ENCODE measurements at regions not wholly inside any gene's neighbourhood (a gene's known extent, or its start where the extent isn't known, plus 50 kb on each side); places are given as distances from the start of the nearest gene placed in this dataset.

DNA sequence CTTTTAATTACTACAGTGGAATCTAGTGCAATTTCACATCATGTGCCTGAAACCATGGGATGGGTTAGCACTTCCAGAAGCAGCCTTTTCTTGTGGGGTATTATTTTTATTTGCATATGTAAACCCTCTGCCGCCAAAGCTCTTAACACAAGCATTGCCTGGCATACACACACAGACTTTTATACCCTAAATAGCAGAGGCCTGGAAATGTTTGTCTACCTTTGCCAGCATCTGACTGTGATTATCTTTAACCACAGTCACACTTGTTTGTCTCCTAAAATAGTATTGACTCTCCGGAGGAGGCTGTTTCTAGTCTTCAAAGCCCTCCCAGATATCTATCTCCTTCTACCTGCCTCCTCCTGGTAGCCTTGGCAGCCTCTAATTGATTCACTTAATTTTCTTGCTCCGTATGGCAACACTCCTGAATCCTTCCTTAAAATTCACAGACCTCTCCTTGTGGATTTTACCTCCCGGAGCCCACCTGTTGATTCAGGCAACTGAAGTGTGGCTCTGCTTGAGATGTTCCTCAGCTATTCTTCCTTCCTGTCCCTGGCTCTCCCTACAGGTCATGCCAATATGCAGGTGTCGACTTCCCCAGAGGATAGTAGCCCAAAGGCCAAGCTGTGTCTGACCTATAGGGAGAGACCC, 127.1 kb upstream of the UMPS start:
- DNase-seq (ENCODE audit: low spot score) = no peak

DNA sequence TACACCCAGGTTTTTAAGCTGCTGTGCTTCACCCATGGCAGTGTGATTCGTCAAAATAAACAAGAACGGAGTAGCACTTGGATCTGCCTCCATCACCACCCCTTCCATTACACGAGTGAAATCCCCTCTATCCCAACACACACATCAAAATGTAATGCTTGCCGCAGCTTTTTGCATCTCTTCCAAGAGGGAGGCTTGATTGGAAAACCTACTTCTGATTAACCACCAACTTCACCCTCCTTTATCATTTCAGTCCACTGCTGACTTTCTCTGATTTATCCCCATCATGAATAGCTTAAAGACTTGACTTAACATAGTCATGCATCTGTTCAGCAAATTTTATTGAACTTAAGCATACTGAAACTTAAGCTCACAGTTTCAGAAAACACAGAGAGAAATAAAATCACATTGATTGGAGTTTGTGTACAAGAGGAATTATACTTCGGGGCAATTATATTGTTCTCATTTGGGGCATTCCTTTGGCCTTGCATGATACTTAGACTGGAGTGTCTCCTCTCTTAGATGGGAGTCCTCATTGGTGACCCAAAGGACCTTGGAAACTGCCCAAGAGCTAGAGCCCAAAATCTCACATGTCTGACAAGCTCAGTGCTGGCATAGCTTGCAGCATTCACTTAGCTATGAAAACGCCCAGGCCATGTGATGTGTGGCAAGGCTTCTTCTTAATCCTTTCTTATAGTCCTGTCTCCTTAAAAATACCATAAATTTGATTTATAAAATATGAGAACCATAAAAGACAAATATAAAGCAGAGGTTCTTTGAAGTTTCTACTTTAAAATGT, 124.3 kb upstream of the UMPS start:
- no peak for DNase-seq (ENCODE audit: low spot score)

DNA sequence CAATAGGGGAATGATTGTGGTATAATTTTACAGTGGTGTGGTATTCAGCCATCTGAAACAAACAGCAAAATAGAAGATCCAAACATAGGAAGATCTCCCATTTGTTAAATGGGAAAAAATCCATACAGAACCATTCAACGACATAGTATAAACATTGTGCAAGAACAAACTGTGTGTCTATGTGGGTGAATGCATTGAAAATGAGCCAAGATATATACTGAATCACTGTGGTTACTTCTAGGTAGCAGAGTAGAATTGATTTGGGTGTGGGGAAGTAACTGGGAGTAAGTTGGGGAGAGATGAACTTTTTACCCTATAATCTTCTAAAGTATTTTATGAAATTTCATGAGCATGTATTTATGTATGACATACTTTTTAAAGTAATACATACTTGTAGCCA, 123.1 kb upstream of the UMPS start:
- peak; percentile 23 for DNase-seq (ENCODE audit: low spot score)

DNA sequence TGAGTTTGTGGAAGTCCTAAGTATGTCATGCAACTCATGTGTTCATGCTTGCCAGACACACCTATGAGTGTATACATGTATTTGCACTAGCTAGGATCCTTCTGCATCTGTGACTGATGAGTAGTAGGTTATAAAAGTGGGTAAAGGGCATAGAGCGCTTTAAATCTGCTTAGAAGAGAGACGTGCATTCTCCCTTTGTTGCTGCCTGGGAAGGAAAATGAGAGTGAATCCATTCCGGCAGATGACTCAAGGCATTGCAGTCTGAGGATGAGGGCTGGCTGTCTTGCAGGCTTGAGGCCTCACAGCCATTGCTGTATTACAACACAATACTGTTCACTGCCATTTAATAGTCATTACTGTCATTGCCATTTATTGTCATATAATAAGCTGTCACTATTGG, 120.8 kb upstream of the UMPS start:
- DNase-seq (ENCODE audit: low spot score) = no peak

DNA sequence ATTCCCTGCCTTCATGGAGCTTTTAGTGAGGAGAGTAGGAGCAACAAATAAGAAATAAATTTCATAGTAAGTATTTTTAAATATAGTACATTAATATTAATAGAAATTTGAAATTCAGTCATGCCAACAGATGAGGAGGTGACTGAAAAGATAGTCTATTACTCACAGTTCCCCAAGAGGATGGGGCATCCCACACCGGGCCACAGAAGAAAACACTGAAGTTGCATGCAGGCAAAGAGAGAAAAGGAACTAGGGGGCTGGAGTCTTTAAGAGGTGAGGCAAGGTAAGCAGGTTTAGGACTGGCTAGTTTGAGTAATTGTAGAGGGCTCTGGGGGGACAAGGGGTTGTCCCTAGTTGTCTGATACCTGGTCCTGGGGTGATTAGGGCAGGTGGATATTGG, 120.1 kb upstream of the UMPS start:
- DNase-seq (ENCODE audit: low spot score) = no peak

DNA sequence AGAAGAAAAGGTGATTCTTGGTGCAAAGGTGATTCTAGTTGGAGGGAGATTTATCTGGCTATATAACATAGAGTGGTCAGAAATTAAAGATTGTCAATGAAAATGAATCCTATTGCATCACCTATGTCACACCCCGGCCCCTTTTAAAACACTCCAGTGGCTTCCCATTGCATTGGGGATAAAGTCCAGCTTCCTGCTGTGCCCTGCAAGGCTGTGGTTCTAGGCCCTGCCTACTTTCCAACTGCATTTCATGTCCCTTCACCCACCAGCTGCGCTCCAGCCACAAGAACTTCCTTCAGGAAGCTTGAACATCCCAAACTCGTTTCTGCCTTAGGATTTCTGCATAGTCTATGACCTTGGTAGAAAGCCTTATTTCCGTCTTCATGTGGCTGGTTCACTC, 118.7 kb upstream of the UMPS start:
- DNase-seq (ENCODE audit: low spot score) = peak; percentile 41

DNA sequence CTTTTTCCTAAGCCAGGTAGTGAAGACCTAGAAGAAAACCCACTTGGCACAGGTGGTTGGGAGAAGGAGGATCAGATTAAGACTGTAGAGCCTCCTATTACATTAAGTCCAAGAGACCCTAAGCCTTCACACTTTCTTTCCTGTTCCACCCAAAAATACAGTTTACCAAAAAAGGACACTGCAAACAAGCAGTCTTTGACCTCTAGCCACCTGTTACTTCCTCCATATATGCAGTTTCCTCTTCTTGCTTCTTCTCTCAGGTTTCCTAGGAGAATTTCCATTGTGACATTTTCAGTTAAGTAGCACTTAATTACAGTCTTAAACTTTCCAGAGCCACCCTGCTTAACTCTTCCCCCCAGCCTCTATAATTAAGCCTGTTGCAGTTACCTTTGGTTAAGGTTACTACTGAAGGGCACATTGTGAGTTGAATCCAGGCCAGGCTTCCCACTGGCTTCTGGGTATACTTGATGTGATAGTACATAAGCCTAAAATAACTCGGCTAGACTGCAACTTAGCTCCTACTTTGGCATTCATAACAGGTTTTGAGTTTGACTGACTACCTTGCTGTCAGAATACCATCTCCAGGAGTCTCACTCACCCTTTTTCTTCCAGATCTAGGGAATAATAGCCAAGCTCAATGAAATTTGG, 114.2 kb upstream of the UMPS start:
- DNase-seq (ENCODE audit: low spot score) = no peak

DNA sequence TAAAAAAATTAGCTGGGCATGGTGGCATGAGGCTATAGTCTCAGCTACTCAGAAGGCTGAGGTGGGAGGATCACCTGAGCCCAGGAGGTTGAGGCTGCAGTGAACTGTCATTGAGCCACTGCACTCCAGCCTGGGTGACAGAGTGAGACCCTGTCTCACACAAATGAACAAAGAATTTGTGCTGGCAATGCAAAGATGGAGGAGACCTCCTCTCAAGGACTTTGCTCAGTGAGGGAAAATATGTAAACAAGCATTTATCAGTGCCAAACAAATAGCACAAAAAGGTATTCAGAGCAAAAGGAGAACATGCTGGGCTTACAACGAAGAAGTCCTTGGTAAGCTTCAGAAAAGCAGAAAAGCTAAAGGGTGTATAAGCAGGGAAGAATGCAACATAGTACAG, 113.1 kb upstream of the UMPS start:
- DNase-seq (ENCODE audit: low spot score) = no peak

DNA sequence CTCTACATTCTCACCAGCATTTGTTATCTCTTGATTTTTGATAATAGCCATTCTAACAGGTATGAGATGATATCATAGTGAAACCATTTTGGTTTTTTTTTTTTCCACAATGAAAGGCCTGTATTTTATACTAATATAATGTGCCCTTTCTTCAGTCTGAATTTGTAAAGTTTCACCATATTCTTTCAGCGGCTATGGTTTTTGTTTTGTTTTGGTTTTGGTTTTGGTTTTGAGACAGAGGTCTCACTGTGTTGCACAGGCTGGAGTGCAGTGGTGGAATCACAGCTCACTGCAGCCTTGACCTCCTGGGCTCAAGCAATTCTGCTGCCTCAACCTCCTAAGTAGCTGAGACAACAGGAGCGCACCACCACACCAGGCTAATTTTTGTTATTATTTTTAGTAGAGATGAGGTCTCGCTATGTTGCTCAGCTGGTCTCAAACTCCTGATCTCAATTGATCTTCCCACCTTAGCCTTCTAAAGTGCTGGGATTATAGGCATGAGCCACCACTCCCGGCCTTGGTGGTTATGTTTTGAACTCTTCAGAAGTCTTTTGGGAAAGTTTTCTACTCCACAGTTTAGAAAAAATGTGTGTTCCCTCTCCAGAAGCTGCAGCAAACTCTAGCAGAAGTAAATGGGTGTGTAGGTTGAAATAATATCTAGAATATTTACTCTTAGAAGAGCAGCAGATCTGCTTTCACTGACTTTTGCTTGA, 110.2 kb upstream of the UMPS start:
- no peak for DNase-seq (ENCODE audit: low spot score)

DNA sequence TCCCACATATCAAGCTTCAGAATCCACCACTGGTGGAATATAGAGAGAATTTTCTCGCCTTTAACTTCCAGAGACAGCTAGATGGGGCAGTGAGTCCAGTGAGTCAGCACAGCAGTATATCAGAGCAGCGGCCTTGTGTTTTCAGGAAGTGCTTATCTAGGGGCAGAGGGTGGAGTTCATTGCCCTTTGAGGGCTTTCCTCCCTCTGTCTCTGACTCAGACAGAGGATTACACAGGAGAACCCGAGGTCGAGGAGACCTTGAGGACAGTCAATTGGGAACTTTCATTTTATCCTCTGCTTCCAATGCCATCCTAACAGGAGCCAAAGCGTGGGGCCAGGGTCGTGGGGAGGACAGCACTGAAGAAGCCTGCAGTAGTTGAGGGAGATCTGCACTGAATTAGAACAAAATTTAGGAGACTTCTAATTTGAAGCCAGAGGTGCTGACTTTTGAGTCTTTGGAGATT, 109.6 kb upstream of the UMPS start:
- DNase-seq (ENCODE audit: low spot score) = peak; percentile 79

DNA sequence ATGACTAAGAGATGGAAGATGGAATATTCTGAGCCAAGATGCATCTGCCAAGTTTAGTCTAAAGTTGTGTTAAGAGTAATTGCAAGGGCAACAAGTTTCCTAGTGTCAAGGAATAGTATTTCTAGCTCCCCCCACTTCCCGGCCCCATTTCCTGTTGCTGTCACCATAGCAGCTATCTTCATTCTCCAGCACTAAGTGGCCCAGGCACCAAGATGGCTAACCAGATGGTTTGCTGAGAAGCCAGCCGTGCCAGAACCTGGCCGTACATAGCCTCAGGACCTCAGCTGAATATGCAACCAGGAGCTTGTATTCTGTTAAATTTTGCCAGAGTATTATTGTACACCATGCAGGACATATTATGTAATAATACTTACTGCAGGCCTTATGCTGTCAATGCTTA, 108.8 kb upstream of the UMPS start:
- DNase-seq (ENCODE audit: low spot score) = no peak

DNA sequence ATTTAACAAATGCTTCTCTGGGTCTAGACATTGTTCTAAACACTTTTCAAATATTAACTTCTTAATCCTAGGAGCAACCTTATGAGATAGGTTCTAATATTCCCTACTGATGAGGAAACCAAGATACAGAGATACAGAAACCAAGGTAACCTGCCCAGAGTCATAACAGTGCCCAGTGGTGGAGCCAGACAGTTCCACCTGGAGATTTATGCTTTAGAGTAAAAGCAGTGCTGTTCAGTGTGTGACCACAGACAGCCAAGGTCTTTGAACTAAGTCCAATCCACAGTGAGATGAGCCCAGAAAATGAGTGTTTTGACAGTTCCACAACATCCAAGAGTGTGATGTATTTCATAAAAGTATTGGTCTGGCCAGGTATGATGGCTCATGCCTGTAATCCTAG, 105.2 kb upstream of the UMPS start:
- no peak for DNase-seq (ENCODE audit: low spot score)

DNA sequence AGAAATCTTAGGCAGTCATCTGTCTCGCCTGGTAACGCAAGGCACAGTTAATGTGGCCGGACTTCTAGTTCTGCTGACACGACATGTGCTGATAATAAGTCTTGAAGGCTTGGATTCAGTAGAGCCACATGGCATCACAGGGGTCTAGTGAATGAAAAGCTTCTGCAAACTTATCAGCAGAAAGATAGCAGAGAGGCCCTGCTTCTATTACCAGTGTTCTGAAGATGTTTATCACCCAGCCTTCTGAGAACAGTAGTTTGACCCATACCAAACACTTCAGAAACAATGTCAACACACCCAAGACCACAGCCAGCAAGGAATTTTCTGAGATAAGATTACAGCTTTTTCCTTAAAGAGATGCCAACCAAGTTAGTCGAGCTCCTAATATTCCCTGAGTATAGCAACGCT, 102.7 kb upstream of the UMPS start:
- DNase-seq (ENCODE audit: low spot score) = no peak

DNA sequence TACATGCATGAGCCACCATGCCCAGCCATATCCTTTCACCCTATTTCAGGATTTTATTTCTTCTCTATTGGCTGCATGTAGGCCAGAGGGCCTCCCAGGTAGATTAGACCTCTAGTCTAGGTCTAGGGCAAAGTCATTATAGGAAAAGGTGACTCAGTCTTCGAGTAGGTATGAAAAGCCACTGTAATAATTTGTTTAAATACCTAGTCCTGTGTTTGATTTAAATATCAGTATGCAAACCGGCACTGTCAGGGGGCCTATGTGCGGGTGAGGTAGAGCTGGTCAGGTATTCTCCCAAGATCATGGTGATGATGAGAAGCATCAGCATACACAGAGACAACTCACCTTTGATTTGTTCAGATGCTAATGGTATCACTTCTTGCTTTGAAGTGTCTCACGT, 101.4 kb upstream of the UMPS start:
- DNase-seq (ENCODE audit: low spot score) = no peak

DNA sequence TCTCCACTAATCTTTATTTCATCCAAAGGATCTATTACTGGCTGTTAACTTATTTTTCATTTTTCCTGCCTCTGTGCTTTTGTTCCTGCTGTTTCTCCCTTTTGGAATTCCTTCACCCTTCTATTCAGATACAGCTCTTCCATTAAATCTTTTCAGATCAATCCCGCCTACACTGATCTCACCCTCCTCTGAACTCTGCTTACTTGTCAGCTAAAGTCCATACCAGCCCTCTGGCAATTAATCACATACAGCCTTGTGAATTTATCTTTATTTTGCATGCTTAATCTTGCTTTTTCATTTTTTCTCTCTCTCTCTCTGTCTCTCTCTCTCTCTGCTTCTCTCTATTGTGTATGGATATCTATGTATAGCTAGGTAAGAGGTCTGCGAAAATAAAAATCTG, 100.8 kb upstream of the UMPS start:
- no peak for DNase-seq (ENCODE audit: low spot score)

DNA sequence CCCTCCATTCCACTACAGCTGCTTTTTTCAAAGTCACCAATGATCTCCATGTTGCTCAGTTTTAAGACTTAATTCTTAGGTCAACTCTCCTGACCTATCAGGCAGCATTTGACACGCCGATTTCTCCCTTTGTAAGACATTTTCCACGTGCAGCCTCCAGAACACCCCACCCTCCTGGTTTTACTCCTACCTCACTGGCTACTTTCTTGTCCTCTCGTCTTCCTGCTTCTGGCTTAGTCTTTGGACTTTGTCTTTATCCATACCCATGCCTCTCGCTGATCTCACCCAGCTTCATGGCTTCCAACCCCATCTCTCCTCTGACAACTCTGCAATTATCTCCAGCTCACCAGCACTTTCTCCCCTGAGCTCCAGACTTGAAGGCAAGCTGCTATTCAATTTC, 99.3 kb upstream of the UMPS start:
- DNase-seq (ENCODE audit: low spot score) = no peak

DNA sequence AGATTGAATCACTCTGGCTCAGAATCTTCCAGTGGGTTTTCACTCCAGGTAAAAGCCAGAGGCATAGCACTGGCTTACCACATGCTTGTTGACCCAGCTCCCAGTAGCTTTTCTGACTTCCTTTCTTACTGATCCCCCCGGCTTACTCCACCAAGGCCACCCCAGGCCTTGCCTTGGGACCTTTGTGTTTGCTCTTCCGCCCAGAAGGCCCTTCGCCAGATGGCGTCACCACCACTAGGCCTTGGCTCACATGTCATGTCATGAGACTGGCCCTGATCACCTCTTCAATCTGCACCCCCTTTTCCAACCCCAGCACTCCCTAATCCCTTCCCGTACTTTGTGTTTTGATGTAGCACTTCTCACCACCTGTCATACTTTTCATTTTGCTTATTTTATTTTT, 98.5 kb upstream of the UMPS start:
- DNase-seq (ENCODE audit: low spot score) = no peak

DNA sequence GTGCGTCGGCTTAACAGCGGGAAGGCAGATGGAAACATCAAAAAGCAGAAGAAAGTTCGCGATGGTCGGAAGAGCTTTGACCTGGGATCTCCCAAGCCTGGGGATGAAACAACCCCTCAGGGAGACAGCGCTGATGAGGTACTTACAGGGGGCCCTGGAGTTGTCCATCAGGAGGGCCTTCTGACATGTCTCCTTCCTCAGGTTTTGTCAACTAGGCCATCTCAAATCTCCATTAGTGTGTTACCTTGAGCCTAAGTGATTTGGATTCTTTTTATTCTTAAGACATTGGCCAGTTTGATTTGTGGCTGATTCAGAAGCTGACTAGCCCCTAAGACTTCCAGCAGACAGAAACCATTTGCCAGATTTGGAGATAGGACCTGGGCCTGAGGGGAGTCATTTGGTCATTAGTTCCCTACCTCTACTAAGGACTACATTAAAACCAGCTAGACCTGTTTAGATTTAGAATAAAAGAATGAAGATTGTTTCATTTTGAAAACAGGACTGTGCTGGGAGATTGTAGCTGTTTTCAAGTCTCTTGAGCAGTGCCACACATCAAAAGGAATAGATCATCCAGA, 97.6 kb upstream of the UMPS start:
- no peak for DNase-seq (ENCODE audit: low spot score)

DNA sequence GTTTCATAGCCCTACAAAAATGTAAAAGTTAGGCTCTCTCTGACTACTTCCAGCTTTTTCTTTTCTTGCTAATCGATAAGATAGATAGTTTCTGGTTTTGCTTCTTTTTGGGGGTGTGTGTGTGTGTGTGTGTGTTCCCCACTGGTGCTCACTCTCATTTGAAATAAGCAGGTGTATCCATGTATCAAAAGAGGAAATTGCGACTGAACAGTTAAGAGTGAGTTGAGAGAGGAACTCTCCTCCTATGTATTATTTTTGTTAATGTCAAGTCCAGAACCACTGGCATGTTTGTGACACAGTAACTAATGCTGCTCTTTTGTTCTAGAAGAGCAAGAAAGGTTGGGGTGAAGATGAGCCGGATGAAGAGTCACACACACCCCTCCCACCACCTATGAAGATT, 96.7 kb upstream of the UMPS start:
- DNase-seq (ENCODE audit: low spot score) = no peak

DNA sequence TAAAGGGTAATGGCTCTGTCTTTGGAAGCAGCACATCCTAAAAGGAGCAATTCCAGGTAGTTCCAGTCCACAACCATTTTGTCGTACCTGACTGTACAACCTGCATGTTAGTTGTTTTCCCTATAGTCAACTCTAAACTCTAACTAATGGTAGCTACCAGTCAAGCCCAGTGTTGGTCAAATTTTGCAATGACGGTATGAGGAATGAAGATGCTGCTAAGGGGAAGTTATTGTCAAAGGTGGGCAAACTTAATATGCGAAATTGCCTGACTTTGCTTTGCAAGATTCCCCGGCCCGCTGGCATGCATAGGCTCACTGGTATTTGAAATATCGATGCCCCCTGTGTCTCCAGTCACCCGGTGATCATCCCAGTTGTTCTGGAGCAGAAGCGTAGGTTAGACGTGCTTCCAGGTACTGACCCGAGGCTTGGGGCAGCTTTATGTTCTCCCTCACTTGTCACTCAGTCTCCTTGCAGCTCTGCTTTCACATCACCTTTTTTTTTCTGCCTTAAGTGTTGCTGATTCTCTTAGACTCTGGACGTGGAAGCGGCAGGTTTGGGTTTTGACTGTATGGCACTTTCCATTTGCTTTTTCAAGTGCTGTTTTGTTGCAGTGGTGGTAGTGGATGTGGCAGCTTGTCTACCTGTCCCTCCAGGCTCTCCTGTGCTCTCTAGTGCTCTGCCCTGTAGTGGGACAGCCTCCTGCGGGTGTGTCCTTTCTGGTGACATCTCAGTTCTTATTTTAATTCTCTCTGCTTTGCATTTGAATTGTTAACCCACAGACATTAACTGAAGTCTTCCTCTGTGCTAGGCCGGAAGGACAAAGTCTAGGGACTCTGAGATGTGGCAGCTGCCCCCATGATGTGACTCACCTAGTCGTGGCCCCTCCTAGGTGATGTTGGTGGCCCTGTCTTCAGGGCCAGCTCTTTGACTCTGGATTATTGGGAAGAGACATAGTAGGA, 95.8 kb upstream of the UMPS start:
- peak; percentile 76 for DNase-seq (ENCODE audit: low spot score)

DNA sequence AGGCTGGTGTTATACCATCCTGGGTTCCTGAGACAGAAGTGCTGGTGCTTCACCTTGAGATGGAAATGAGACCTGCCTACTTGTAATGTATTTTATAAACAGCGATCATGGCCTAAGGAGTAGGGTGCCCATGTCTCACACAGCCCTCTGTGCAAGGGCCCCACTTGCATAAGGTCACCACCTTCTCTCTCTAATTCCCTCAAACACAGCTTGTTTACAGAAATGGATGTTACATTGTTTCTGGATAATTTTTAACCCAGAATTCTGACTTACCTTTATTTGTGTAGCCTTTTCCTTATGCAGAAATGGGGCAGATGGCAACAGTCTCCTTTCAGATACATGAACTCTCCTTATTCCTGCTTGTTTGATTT, 95.1 kb upstream of the UMPS start:
- DNase-seq (ENCODE audit: low spot score) = no peak
